SK-N-SH treated with all-trans-retinoic acid at 6 μM for 48 hours (cell line): ENCODE measurements at regions not wholly inside any gene's neighbourhood (a gene's known extent, or its start where the extent isn't known, plus 50 kb on each side); places are given as distances from the start of the nearest gene placed in this dataset.

Experiments
- ATAC-seq: fragments of 200-7000 bp; cut with Tn5 transposase; 3 replicates; pipeline ENCODE4 v1.9.1; 2020; ENCODE audit warnings: mild to moderate bottlenecking, moderate library complexity
- ARNTL ChIP-seq: fragments of 450-650 bp; formaldehyde crosslinking; IDR thresholded peaks from 2 replicates; pipeline ENCODE4 v1.5.0; 2020; ENCODE audit warnings: low read depth, mild to moderate bottlenecking, moderate library complexity, borderline replicate concordance
- CSRNP3 ChIP-seq: fragments of 250-450 bp; sonication (Bioruptor Pico); IDR thresholded peaks from 2 replicates; pipeline ENCODE4 v1.5.1; 2021; ENCODE audit warnings: mild to moderate bottlenecking, moderate library complexity
- ESRRG ChIP-seq: fragments of 250-450 bp; sonication (Bioruptor Pico); IDR thresholded peaks from 2 replicates; pipeline ENCODE4 v1.6.1; 2021; ENCODE audit warnings: mild to moderate bottlenecking
- GLIS3 ChIP-seq: fragments of 250-450 bp; sonication (Bioruptor Pico); IDR thresholded peaks from 2 replicates; pipeline ENCODE4 v1.5.0; 2020; ENCODE audit warnings: mild to moderate bottlenecking, moderate library complexity
- ISL1 ChIP-seq: fragments of 250-450 bp; sonication (Bioruptor Pico); IDR thresholded peaks from 2 replicates; pipeline ENCODE4 v2.1.2; 2022; ENCODE audit warnings: mild to moderate bottlenecking, moderate library complexity
- PPARA ChIP-seq: fragments of 250-450 bp; sonication (Bioruptor Pico); IDR thresholded peaks from 2 replicates; pipeline ENCODE4 v1.5.0; 2020; ENCODE audit warnings: mild to moderate bottlenecking, borderline replicate concordance
- RARB ChIP-seq: fragments of 250-450 bp; sonication (Bioruptor Pico); IDR thresholded peaks from 2 replicates; pipeline ENCODE4 v1.8.0; 2021; ENCODE audit warnings: mild to moderate bottlenecking, moderate library complexity
- SNAI2 ChIP-seq: fragments of 250-450 bp; sonication (Bioruptor Pico); IDR thresholded peaks from 2 replicates; pipeline ENCODE4 v1.5.0; 2020; ENCODE audit warnings: mild to moderate bottlenecking, moderate library complexity
- TCF4 ChIP-seq: fragments of 250-450 bp; sonication (Bioruptor Pico); IDR thresholded peaks from 2 replicates; pipeline ENCODE4 v1.8.0; 2021; ENCODE audit warnings: mild to moderate bottlenecking, moderate library complexity, borderline replicate concordance
- TOX ChIP-seq: fragments of 250-450 bp; sonication (Bioruptor Pico); IDR thresholded peaks from 2 replicates; pipeline ENCODE4 v1.8.0; 2021; ENCODE audit warnings: mild to moderate bottlenecking, moderate library complexity, borderline replicate concordance
- ZC3H10 ChIP-seq: fragments of 250-450 bp; sonication (Bioruptor Pico); IDR thresholded peaks from 2 replicates; pipeline ENCODE4 v1.5.1; 2021; ENCODE audit warnings: mild to moderate bottlenecking, moderate library complexity
- ZFP3 ChIP-seq: fragments of 250-450 bp; sonication (Bioruptor Pico); IDR thresholded peaks from 2 replicates; pipeline ENCODE4 v1.5.0; 2020; ENCODE audit warnings: mild to moderate bottlenecking, moderate library complexity
- ZFP30 ChIP-seq: fragments of 450-650 bp; formaldehyde crosslinking; IDR thresholded peaks from 2 replicates; pipeline ENCODE4 v1.5.0; 2022; ENCODE audit warnings: mild to moderate bottlenecking, moderate library complexity
- ZNF565 ChIP-seq: fragments of 450-650 bp; formaldehyde crosslinking; conservative IDR thresholded peaks from 2 replicates; pipeline ENCODE4 v1.5.0; 2020; ENCODE audit warnings: low read depth, mild to moderate bottlenecking, moderate library complexity
- ZNF70 ChIP-seq: fragments of 450-650 bp; formaldehyde crosslinking; IDR thresholded peaks from 2 replicates; pipeline ENCODE4 v1.5.0; 2020; ENCODE audit warnings: mild to moderate bottlenecking, moderate library complexity
- ZNF8 ChIP-seq: fragments of 450-650 bp; formaldehyde crosslinking; IDR thresholded peaks from 2 replicates; pipeline ENCODE4 v1.5.0; 2020; ENCODE audit warnings: mild to moderate bottlenecking, moderate library complexity
- TF ChIP-seq, protein P1 (sequence below): fragments of 250-450 bp; sonication (Bioruptor Pico); IDR thresholded peaks from 2 replicates; pipeline ENCODE4 v1.8.0; 2021; ENCODE audit warnings: low read depth, mild to moderate bottlenecking, moderate library complexity, borderline replicate concordance
- TF ChIP-seq, protein P2 (sequence below): fragments of 250-450 bp; sonication (Bioruptor Pico); IDR thresholded peaks from 2 replicates; pipeline ENCODE4 v1.5.1; 2020; ENCODE audit warnings: low read depth, mild to moderate bottlenecking, moderate library complexity
- TF ChIP-seq, protein P3 (sequence below): fragments of 250-450 bp; sonication (Bioruptor Pico); IDR thresholded peaks from 2 replicates; pipeline ENCODE4 v1.5.0; 2020; ENCODE audit warnings: mild to moderate bottlenecking, moderate library complexity
- TF ChIP-seq, protein P4 (sequence below): fragments of 250-450 bp; sonication (Bioruptor Pico); IDR thresholded peaks from 2 replicates; pipeline ENCODE4 v1.8.0; 2020; ENCODE audit warnings: mild to moderate bottlenecking, moderate library complexity, borderline replicate concordance

DNA sequence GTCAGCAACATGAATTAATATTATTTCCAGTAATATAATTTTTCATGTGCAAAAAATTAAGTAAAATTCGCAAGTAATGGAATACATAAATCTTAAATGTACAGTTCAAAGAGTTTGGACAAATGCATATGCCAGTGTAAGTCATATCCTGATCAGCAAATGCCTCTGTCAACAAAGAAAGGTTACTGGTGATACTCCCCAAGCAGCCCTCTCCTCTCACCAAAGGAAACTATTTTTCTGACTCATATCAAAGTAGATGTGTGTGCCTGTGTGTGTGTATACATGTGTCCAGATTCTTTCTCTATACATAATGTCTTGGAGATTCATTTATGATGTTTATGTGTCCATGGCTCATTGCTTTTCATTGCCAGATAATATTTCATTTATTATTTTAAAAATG is 1035.0 kb downstream of the SLC16A7 start:
- no peak for TF ChIP-seq GLIS3 (CRISPR knock-in tag)
- TF ChIP-seq ZNF70 (CRISPR knock-in tag) = no peak
- no peak for TF ChIP-seq TCF4 (CRISPR knock-in tag)
- no peak for TF ChIP-seq ESRRG
- TF ChIP-seq, protein P1, sequence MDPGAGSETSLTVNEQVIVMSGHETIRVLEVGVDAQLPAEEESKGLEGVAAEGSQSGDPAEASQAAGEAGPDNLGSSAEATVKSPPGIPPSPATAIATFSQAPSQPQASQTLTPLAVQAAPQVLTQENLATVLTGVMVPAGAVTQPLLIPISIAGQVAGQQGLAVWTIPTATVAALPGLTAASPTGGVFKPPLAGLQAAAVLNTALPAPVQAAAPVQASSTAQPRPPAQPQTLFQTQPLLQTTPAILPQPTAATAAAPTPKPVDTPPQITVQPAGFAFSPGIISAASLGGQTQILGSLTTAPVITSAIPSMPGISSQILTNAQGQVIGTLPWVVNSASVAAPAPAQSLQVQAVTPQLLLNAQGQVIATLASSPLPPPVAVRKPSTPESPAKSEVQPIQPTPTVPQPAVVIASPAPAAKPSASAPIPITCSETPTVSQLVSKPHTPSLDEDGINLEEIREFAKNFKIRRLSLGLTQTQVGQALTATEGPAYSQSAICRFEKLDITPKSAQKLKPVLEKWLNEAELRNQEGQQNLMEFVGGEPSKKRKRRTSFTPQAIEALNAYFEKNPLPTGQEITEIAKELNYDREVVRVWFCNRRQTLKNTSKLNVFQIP (CRISPR knock-in tag) = no peak
- TF ChIP-seq, protein P2, sequence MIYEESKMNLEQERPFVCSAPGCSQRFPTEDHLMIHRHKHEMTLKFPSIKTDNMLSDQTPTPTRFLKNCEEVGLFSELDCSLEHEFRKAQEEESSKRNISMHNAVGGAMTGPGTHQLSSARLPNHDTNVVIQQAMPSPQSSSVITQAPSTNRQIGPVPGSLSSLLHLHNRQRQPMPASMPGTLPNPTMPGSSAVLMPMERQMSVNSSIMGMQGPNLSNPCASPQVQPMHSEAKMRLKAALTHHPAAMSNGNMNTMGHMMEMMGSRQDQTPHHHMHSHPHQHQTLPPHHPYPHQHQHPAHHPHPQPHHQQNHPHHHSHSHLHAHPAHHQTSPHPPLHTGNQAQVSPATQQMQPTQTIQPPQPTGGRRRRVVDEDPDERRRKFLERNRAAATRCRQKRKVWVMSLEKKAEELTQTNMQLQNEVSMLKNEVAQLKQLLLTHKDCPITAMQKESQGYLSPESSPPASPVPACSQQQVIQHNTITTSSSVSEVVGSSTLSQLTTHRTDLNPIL (CRISPR knock-in tag) = no peak
- TF ChIP-seq, protein P3, sequence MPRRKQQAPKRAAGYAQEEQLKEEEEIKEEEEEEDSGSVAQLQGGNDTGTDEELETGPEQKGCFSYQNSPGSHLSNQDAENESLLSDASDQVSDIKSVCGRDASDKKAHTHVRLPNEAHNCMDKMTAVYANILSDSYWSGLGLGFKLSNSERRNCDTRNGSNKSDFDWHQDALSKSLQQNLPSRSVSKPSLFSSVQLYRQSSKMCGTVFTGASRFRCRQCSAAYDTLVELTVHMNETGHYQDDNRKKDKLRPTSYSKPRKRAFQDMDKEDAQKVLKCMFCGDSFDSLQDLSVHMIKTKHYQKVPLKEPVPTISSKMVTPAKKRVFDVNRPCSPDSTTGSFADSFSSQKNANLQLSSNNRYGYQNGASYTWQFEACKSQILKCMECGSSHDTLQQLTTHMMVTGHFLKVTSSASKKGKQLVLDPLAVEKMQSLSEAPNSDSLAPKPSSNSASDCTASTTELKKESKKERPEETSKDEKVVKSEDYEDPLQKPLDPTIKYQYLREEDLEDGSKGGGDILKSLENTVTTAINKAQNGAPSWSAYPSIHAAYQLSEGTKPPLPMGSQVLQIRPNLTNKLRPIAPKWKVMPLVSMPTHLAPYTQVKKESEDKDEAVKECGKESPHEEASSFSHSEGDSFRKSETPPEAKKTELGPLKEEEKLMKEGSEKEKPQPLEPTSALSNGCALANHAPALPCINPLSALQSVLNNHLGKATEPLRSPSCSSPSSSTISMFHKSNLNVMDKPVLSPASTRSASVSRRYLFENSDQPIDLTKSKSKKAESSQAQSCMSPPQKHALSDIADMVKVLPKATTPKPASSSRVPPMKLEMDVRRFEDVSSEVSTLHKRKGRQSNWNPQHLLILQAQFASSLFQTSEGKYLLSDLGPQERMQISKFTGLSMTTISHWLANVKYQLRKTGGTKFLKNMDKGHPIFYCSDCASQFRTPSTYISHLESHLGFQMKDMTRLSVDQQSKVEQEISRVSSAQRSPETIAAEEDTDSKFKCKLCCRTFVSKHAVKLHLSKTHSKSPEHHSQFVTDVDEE (CRISPR knock-in tag) = no peak
- no peak for TF ChIP-seq PPARA (CRISPR knock-in tag)
- TF ChIP-seq TOX (CRISPR knock-in tag) = no peak
- ATAC-seq = no peak

DNA sequence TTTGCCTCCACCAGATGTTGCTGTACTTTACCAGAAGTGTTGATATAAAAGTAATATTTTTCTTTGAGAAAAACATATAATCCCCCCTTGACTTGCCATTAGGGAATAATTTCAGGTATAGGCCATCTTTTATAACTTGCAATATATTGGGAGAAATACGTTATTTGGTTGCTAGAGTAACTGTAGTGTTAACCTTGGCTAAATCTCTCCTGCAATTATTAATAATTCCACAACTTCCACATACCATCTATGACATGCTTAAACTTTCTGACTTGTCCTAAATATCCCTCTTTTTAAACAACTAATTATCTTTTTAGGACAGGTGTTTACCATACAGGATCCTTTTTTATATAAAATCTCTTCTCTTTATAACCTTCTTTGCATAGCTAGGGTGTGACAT is 1048.2 kb downstream of the SLC16A7 start:
- no peak for TF ChIP-seq ESRRG
- no peak for ATAC-seq

DNA sequence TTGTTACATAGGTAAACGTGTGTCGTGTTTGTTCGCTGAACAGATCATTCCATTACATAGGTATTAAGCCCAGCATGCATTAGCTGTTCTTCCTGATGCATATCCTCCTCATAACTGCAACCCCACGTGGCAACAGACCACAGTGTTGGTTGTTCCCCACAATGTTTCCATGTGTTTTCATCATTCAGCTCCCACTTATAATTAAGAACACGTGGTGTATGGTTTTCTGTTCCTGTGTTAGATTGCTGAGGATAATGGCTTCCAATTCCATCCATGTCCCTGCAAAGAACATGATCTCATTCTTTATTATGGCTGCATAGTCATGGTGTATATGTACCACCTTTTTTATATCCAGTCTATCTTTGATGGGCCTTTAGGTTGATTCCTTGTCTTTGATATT is 1071.1 kb downstream of the SLC16A7 start:
- ATAC-seq = no peak
- TF ChIP-seq ZFP30 = no peak
- no peak for TF ChIP-seq ESRRG
- TF ChIP-seq TOX (CRISPR knock-in tag) = no peak
- TF ChIP-seq ZNF70 (CRISPR knock-in tag) = no peak
- TF ChIP-seq ZFP3 (CRISPR knock-in tag) = no peak
- TF ChIP-seq SNAI2 (CRISPR knock-in tag) = no peak
- no peak for TF ChIP-seq GLIS3 (CRISPR knock-in tag)
- TF ChIP-seq, protein P2 (CRISPR knock-in tag) = no peak
- no peak for TF ChIP-seq CSRNP3 (CRISPR knock-in tag)
- no peak for TF ChIP-seq RARB (CRISPR knock-in tag)
- no peak for TF ChIP-seq PPARA (CRISPR knock-in tag)
- no peak for TF ChIP-seq ZC3H10 (CRISPR knock-in tag)
- no peak for TF ChIP-seq TCF4 (CRISPR knock-in tag)
- TF ChIP-seq, protein P3 (CRISPR knock-in tag) = no peak
- TF ChIP-seq ARNTL (CRISPR knock-in tag) = no peak
- no peak for TF ChIP-seq ZNF565
- TF ChIP-seq ZNF8 (CRISPR knock-in tag) = no peak
- TF ChIP-seq, protein P1 (CRISPR knock-in tag) = no peak
- TF ChIP-seq ISL1 (CRISPR knock-in tag) = no peak
- TF ChIP-seq, protein P4, sequence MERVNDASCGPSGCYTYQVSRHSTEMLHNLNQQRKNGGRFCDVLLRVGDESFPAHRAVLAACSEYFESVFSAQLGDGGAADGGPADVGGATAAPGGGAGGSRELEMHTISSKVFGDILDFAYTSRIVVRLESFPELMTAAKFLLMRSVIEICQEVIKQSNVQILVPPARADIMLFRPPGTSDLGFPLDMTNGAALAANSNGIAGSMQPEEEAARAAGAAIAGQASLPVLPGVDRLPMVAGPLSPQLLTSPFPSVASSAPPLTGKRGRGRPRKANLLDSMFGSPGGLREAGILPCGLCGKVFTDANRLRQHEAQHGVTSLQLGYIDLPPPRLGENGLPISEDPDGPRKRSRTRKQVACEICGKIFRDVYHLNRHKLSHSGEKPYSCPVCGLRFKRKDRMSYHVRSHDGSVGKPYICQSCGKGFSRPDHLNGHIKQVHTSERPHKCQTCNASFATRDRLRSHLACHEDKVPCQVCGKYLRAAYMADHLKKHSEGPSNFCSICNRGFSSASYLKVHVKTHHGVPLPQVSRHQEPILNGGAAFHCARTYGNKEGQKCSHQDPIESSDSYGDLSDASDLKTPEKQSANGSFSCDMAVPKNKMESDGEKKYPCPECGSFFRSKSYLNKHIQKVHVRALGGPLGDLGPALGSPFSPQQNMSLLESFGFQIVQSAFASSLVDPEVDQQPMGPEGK = no peak
